Caco-2 (cell line): ENCODE measurements at regions not wholly inside any gene's neighbourhood (a gene's known extent, or its start where the extent isn't known, plus 50 kb on each side); places are given as distances from the start of the nearest gene placed in this dataset.

Experiments used
- BruUV-seq: library from RNA; stranded (reverse); fragments of 400-500 nt; replicated peaks from 2 replicates; lab custom pipeline; 2021; lab: Mats Ljungman, UMichigan
- CTCF ChIA-PET: fragments of 300-600 bp; sonication (Branson Sonifier 250); formaldehyde crosslinking; loops from one replicate; lab custom pipeline; 2022; ENCODE audit warnings: antibody characterized with exemption; lab: Charles Lee
- POLR2A ChIA-PET: fragments of 300-600 bp; sonication (Branson Sonifier 250); formaldehyde crosslinking; loops from one replicate; lab custom pipeline; 2022; ENCODE audit warnings: antibody characterized with exemption; lab: Charles Lee
- DNase-seq, 2 experiments: peaks; one replicate each; pipeline versions ENCODE4 v3.0.0 to v3.0.0-alpha.2; 2020 to 2022
- H3K27me3 ChIP-seq: replicated peaks from 2 replicates; pipeline ENCODE4 v1.6.0; 2011; ENCODE audit warnings: low read length; ENCODE audit not compliant: control insufficient read depth, insufficient read depth
- H3K36me3 ChIP-seq: 2 replicates; pipeline ENCODE4 v1.5.1; 2011; ENCODE audit warnings: low read length; ENCODE audit not compliant: control insufficient read depth, insufficient read depth
- H3K4me1 ChIP-seq: fragments of 250-450 bp; sonication (Bioruptor Pico); 2 replicates; pipeline ENCODE4 v1.5.1; 2020; ENCODE audit warnings: mild to moderate bottlenecking
- H3K4me3 ChIP-seq: 2 replicates; pipeline ENCODE4 v1.5.1; 2011; ENCODE audit warnings: low read depth, mild to moderate bottlenecking, control low read depth, low read length
- H3K9me3 ChIP-seq: fragments of 250-450 bp; sonication (Bioruptor Pico); 2 replicates; pipeline ENCODE4 v1.5.1; 2020; ENCODE audit warnings: mild to moderate bottlenecking, moderate library complexity
- H3K27ac Mint-ChIP-seq: one replicate; pipeline ENCODE4 v1.8.0; 2022; ENCODE audit warnings: mixed read lengths; ENCODE audit not compliant: unreplicated experiment
- H3K27me3 Mint-ChIP-seq: one replicate; pipeline ENCODE4 v1.8.0; 2022; ENCODE audit warnings: mixed read lengths; ENCODE audit not compliant: insufficient read depth, unreplicated experiment
- H3K36me3 Mint-ChIP-seq: one replicate; pipeline ENCODE4 v1.8.0; 2022; ENCODE audit warnings: mild to moderate bottlenecking, mixed read lengths; ENCODE audit not compliant: insufficient read depth, unreplicated experiment
- H3K4me1 Mint-ChIP-seq: one replicate; pipeline ENCODE4 v1.8.0; 2022; ENCODE audit warnings: low read depth, mixed read lengths; ENCODE audit not compliant: unreplicated experiment
- H3K4me3 Mint-ChIP-seq: one replicate; pipeline ENCODE4 v1.8.0; 2022; ENCODE audit warnings: mild to moderate bottlenecking, moderate library complexity, mixed read lengths; ENCODE audit not compliant: unreplicated experiment
- H3K9me3 Mint-ChIP-seq: one replicate; pipeline ENCODE4 v1.8.0; 2022; ENCODE audit warnings: mixed read lengths; ENCODE audit not compliant: unreplicated experiment
- CTCF ChIP-seq, 2 experiments: fragments of 200-600 bp in 1 of 2; IDR thresholded peaks; 1 replicate in 1 of 2; 2 replicates in 1 of 2; pipeline versions ENCODE4 v1.5.1 to v1.8.0; 2011 to 2022; ENCODE audit warnings: antibody characterized with exemption in 1 of 2, control low read depth in 1 of 2, inconsistent platforms in 1 of 2, low read depth in 1 of 2, low read length in 1 of 2, mild to moderate bottlenecking in 1 of 2, moderate library complexity in 1 of 2; ENCODE audit not compliant: insufficient read depth in 1 of 2, severe bottlenecking in 1 of 2, unreplicated experiment in 1 of 2
- intact Hi-C: fragments of 100-400 bp; cut with micrococcal nuclease; formaldehyde crosslinking; loops from one replicate; pipeline ENCODE4 v1.10.0; 2022; ENCODE audit not compliant: unreplicated experiment

DNA sequence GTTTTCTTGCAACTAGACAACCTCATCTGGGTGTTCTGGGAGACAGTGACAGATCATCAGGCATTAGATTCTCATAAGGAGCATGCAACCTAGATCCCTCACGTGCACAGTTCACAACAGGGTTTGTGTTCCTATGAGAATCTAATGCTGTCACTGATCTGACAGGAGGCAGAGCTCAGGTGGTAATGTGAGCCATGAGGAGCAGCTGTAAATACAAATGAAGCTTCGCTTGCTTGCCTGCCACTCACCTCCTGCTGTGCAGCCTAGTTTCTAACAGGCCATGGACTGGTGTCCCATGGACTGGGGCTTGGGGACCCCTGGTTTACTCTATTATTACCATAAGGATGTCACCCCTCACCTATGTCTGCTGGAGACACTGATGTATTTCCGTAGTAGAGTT, 166.8 kb downstream of the PSAT1 start:
- no peak overlapping the region for H3K4me3 Mint-ChIP-seq
- BruUV-seq = no TSS peak
- Histone ChIP-seq H3K4me3 (no peak overlapping the region), H3K27me3 (no peaks in the 10 kb centered on the region), H3K9me3 (no peaks in the 10 kb centered on the region), H3K4me1 (no peaks in the 10 kb centered on the region), H3K36me3 (no peaks in the 10 kb centered on the region)
- H3K27me3 Mint-ChIP-seq = no peaks in the 10 kb centered on the region
- no peaks in the 10 kb centered on the region for H3K4me1 Mint-ChIP-seq
- CTCF ChIA-PET = no interaction called here
- intact Hi-C loops = no loop called here
- no peak for TF ChIP-seq CTCF (IDR thresholded peaks at IDR 0.05; ENCODE audit: insufficient read depth in 1 of 2, low read depth in 1 of 2, low read length in 1 of 2, severe bottlenecking in 1 of 2, unreplicated experiment in 1 of 2)
- H3K9me3 Mint-ChIP-seq = no peaks in the 10 kb centered on the region
- no peak for DNase-seq
- POLR2A ChIA-PET = no interaction called here
- no peaks in the 10 kb centered on the region for H3K36me3 Mint-ChIP-seq
- no peak overlapping the region for H3K27ac Mint-ChIP-seq

GRCh38 chr9:78468231-78468630, 171.3 kb downstream of the PSAT1 start:
- Mint-ChIP-seq H3K4me1 (no peaks in the 10 kb centered on the region), H3K27me3 (no peaks in the 10 kb centered on the region), H3K9me3 (no peaks in the 10 kb centered on the region), H3K27ac (no peak overlapping the region), H3K4me3 (no peak overlapping the region), H3K36me3 (no peaks in the 10 kb centered on the region)
- BruUV-seq = no TSS peak
- intact Hi-C loops = no loop called here
- POLR2A ChIA-PET = no interaction called here
- CTCF ChIA-PET = no interaction called here
- no peak for DNase-seq
- Histone ChIP-seq H3K4me3 (no peak overlapping the region), H3K4me1 (no peaks in the 10 kb centered on the region), H3K36me3 (no peaks in the 10 kb centered on the region), H3K27me3 (no peaks in the 10 kb centered on the region), H3K9me3 (no peaks in the 10 kb centered on the region)
- no peak for TF ChIP-seq CTCF (IDR thresholded peaks at IDR 0.05; ENCODE audit: insufficient read depth in 1 of 2, low read depth in 1 of 2, low read length in 1 of 2, severe bottlenecking in 1 of 2, unreplicated experiment in 1 of 2)

DNA sequence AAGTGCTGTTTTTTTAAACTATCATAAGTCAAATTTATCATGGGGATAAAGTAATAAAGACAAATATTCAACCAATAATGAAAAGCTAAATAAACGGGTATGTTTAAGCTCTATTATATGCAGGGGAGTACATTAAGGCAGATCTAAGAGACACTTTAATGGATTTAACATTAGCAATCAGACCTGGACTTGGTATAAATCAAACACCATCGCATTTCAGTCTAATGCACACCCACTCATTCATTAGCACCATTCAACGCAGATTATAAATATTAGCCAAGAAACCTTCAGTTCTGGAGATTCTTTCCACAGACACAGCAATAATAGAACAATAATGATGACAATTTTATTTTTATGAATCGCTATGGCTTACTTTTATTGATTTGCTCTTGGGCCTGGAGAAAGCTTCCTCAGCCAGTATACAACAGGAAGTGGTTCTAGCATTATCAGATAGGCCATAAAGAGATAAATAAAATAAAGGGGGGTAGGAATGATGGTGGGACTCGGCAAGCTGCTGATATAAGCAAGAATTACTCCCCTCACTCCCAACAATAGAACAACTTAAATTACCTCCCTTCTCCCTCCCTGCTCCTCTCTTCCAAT, 172.2 kb downstream of the PSAT1 start:
- intact Hi-C loops = no loop called here
- Mint-ChIP-seq H3K4me1 (no peaks in the 10 kb centered on the region), H3K36me3 (no peaks in the 10 kb centered on the region), H3K4me3 (no peak overlapping the region), H3K9me3 (no peaks in the 10 kb centered on the region), H3K27ac (no peak overlapping the region), H3K27me3 (no peaks in the 10 kb centered on the region)
- ChIA-PET POLR2A (no interaction called here), CTCF (no interaction called here)
- Histone ChIP-seq H3K27me3 (no peaks in the 10 kb centered on the region), H3K4me1 (no peaks in the 10 kb centered on the region), H3K9me3 (no peaks in the 10 kb centered on the region), H3K4me3 (no peak overlapping the region), H3K36me3 (no peaks in the 10 kb centered on the region)
- no TSS peak for BruUV-seq
- TF ChIP-seq CTCF (IDR thresholded peaks at IDR 0.05; ENCODE audit: insufficient read depth in 1 of 2, low read depth in 1 of 2, low read length in 1 of 2, severe bottlenecking in 1 of 2, unreplicated experiment in 1 of 2) = no peak
- no peak for DNase-seq
